OCI-LY1 (cell line): ENCODE measurements at regions not wholly inside any gene's neighbourhood (a gene's known extent, or its start where the extent isn't known, plus 50 kb on each side); places are given as distances from the start of the nearest gene placed in this dataset.
"Not testable (repeated sequence)": the region's sequence is repeated elsewhere in the genome, so short reads cannot be mapped to it uniquely, and the experiment has no call there.

Experiments used
- H2AFZ ChIP-seq: fragments of 200-600 bp; sonication (generic), shearing (Covaris generic); 2 replicates; pipeline ENCODE4 v1.6.0; 2014; ENCODE audit warnings: antibody characterized with exemption, mild to moderate bottlenecking, low read length
- H3F3A ChIP-seq: fragments of 200-600 bp; sonication (generic), shearing (Covaris generic); 2 replicates; pipeline ENCODE4 v1.6.0; 2014; ENCODE audit warnings: mild to moderate bottlenecking, antibody characterized with exemption, low read length, moderate library complexity; ENCODE audit not compliant: insufficient read depth
- H3K27ac ChIP-seq: fragments of 200-600 bp; sonication (generic); 2 replicates; pipeline ENCODE4 v1.5.1; 2014; ENCODE audit warnings: low read length, mixed run types, mild to moderate bottlenecking, low read depth; ENCODE audit not compliant: poor library complexity, severe bottlenecking
- H3K27me3 ChIP-seq: fragments of 200-600 bp; sonication (generic); 2 replicates; pipeline ENCODE4 v1.6.0; 2014; ENCODE audit warnings: antibody characterized with exemption, mild to moderate bottlenecking, low read length, moderate library complexity; ENCODE audit not compliant: insufficient read depth
- H3K36me3 ChIP-seq: fragments of 200-600 bp; sonication (generic); 2 replicates; pipeline ENCODE4 v1.6.1; 2014; ENCODE audit warnings: mild to moderate bottlenecking, antibody characterized with exemption, low read length, moderate library complexity, mixed read lengths; ENCODE audit not compliant: insufficient read depth
- H3K4me1 ChIP-seq: fragments of 200-600 bp; sonication (generic); 2 replicates; pipeline ENCODE4 v1.5.1; 2014; ENCODE audit warnings: mild to moderate bottlenecking, low read length, moderate library complexity; ENCODE audit not compliant: insufficient read depth, severe bottlenecking
- H3K4me2 ChIP-seq: fragments of 200-600 bp; sonication (generic), shearing (Covaris generic); 2 replicates; pipeline ENCODE4 v1.6.1; 2014; ENCODE audit warnings: low read length
- H3K4me3 ChIP-seq: fragments of 200-600 bp; sonication (generic); 2 replicates; pipeline ENCODE4 v1.5.1; 2014; ENCODE audit warnings: low read length, low read depth, mild to moderate bottlenecking, mixed read lengths; ENCODE audit not compliant: poor library complexity, severe bottlenecking
- H3K79me2 ChIP-seq: fragments of 200-600 bp; shearing (Covaris generic); 2 replicates; pipeline ENCODE4 v1.6.1; 2016; ENCODE audit warnings: mixed run types, low read length, mixed read lengths; ENCODE audit not compliant: insufficient read depth
- H3K9ac ChIP-seq: fragments of 200-600 bp; sonication (generic), shearing (Covaris generic); 2 replicates; pipeline ENCODE4 v1.6.1; 2014; ENCODE audit warnings: mild to moderate bottlenecking, low read length, mixed read lengths
- H3K9me2 ChIP-seq: fragments of 200-600 bp; sonication (generic), shearing (Covaris generic); 2 replicates; pipeline ENCODE4 v1.6.1; 2014; ENCODE audit warnings: low read depth, mild to moderate bottlenecking, low read length, mixed read lengths
- H3K9me3 ChIP-seq: fragments of 200-600 bp; shearing (Covaris generic); 2 replicates; pipeline ENCODE4 v1.6.1; 2014; ENCODE audit warnings: low read length, mixed read lengths
- H4K20me1 ChIP-seq: fragments of 200-600 bp; sonication (generic), shearing (Covaris generic); 2 replicates; pipeline ENCODE4 v1.6.0; 2016; ENCODE audit warnings: mild to moderate bottlenecking, low read length; ENCODE audit not compliant: insufficient read depth

DNA sequence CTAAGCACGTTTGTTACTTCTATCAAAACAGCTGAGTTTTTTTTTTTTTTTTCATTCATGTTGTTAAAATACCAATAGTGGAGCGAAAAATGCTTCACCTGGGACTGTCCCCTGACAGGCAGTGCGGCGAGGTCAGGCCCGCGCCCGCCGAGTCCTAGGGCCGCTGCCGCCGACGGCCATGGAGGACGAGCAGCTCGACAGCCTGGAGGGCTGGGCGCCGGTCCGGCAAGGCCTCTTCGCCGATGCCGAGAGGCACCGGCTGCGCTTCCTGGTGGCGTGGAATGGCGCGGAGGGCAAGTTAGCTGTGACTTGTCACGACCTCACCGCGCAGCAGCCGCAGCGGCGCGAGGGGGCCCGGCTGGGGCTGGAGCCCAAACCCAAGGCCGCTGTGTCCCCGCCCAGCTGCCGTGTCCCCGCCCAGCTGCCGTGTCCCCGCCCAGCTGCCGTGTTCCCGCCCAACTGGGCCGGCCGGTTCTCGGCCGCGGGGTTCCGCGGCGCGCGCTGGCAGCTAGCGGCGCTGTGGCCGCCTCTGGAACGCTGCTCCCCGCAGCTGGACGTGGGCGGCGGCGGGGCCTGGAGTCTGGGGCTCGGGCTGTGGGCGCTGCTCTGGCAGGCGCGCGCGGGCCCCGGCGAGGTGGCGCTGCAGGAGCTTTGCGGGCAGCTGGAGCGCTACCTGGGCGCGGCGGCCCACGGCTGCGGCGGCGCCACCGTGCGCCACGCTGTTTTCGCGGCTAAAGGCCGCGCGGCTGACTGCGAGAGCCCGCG, 56.7 kb upstream of the GOLGA8R start:
- not testable (repeated sequence) for H3K9me3 ChIP-seq, H3K4me2 ChIP-seq, H3K4me1 ChIP-seq, H3K36me3 ChIP-seq, H3K9ac ChIP-seq, H3F3A ChIP-seq, H3K27ac ChIP-seq, H4K20me1 ChIP-seq, H3K79me2 ChIP-seq, H3K27me3 ChIP-seq, H2AFZ ChIP-seq, H3K9me2 ChIP-seq
- peak overlapping the region; percentile 46 for H3K4me3 ChIP-seq

DNA sequence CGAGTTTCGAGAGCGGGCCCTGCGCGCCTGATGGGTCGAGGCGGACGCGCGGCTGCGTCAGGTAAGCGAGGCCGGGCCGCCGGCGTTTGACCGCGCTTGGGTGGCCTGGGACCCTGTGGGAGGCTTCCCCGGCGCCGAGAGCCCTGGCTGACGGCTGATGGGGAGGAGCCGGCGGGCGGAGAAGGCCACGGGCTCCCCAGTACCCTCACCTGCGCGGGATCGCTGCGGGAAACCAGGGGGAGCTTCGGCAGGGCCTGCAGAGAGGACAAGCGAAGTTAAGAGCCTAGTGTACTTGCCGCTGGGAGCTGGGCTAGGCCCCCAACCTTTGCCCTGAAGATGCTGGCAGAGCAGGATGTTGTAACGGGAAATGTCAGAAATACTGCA, 57.3 kb upstream of the GOLGA8R start:
- H3K9me3 ChIP-seq, H3F3A ChIP-seq, H3K9ac ChIP-seq, H3K27me3 ChIP-seq, H2AFZ ChIP-seq, H3K27ac ChIP-seq, H3K36me3 ChIP-seq, H3K9me2 ChIP-seq, H3K79me2 ChIP-seq, H3K4me1 ChIP-seq, H3K4me2 ChIP-seq, H4K20me1 ChIP-seq: not testable (repeated sequence)
- peak overlapping the region; percentile 46 for H3K4me3 ChIP-seq

DNA sequence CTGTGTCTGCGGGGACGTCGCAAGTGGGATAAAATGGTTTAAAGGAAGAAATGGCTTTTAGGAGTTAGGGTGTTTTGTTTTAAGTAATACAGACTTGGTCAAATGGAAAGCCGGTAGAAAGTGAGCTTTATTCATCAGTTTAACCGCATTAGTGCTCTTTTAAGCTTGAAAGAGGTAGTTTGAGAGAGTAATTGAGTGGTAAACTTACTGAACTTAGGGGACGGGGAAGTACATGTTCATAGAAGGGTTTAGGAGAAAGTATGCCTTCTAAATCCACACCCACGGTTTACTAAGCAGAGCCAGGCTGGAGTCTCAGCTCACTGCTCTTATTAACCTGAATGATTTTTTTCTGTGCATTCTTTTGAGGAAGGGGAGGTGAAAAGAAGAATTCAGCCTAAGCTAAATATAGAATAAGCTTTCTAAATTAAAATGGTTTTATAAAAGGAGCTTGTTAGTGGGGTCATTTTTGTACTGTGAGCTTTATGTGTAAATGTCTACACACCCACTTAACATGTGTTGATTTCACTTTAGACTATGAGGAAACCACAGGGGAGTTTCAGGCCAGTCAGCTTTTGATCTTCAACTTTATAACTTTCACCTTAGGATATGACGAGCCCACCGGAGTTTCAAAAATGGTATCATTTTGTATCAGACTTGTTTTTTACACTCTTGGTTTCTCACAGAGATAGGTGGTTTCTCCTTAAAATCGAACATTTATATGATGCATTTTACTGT, 57.9 kb upstream of the GOLGA8R start:
- H3K4me1 ChIP-seq, H3K79me2 ChIP-seq, H4K20me1 ChIP-seq, H3F3A ChIP-seq, H3K9me2 ChIP-seq, H2AFZ ChIP-seq, H3K4me2 ChIP-seq, H3K4me3 ChIP-seq, H3K27me3 ChIP-seq, H3K27ac ChIP-seq, H3K36me3 ChIP-seq, H3K9me3 ChIP-seq, H3K9ac ChIP-seq: not testable (repeated sequence)

GRCh38 chr15:30484887-30485286, 67.0 kb upstream of the GOLGA8Q start:
- H3K36me3 ChIP-seq, H3K4me3 ChIP-seq, H3K9ac ChIP-seq, H3F3A ChIP-seq, H3K9me2 ChIP-seq, H2AFZ ChIP-seq, H3K4me2 ChIP-seq, H3K9me3 ChIP-seq, H3K27ac ChIP-seq, H4K20me1 ChIP-seq, H3K4me1 ChIP-seq, H3K79me2 ChIP-seq, H3K27me3 ChIP-seq: not testable (repeated sequence)

DNA sequence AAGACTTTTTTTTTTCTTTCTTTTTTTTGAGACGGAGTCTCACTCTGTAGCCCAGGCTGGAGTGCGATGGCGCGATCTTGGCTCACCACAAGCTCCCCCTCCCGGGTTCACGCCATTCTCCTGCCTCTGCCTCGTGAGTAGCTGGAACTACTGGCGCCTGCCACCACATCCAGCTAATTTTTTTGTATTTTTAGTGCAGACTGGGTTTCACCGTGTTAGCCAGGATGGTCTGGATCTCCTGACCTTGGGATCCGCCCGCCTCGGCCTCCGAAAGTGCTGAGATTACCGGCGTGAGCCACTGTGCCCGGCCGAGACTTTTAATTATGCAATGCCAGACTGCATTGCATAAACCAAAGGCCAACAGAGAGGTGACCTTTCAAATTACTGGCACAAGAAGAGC, 62.6 kb upstream of the GOLGA8Q start:
- not testable (repeated sequence) for H3K4me1 ChIP-seq, H2AFZ ChIP-seq, H3K27ac ChIP-seq, H3K9ac ChIP-seq, H3K9me2 ChIP-seq, H3K4me3 ChIP-seq, H3K79me2 ChIP-seq, H4K20me1 ChIP-seq, H3K4me2 ChIP-seq, H3F3A ChIP-seq, H3K9me3 ChIP-seq, H3K27me3 ChIP-seq, H3K36me3 ChIP-seq

- H3K36me3 ChIP-seq, H3K9me2 ChIP-seq, H4K20me1 ChIP-seq, H3K4me3 ChIP-seq, H3K9ac ChIP-seq, H3K27me3 ChIP-seq, H3K27ac ChIP-seq, H3K79me2 ChIP-seq, H3K4me2 ChIP-seq, H3K4me1 ChIP-seq, H2AFZ ChIP-seq, H3F3A ChIP-seq, H3K9me3 ChIP-seq: not testable (repeated sequence)
Observed at GRCh38 chr15:30490334-30490733, 61.5 kb upstream of the GOLGA8Q start.

DNA sequence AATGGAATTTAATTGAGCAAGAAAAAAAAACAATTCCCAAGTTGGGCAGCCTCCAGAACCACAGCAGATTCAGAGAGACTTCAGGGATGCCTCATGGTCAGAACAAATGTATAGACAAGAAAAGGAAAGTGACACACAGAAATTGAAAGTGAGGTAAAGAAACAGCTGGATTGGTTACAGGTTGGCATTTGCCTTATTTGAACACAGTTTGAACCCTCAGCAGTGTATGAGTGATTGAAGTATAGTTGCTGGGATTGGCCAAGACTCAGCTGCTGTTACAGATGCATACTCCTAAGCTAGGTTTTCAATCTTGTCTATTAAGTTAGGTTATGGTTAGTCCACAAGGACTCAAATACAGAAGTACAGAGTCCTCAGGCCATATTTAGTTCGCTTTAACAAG, 57.9 kb upstream of the GOLGA8Q start:
- H2AFZ ChIP-seq, H3K4me2 ChIP-seq, H3K27ac ChIP-seq, H3K79me2 ChIP-seq, H4K20me1 ChIP-seq, H3K4me1 ChIP-seq, H3K9me2 ChIP-seq, H3K27me3 ChIP-seq, H3K36me3 ChIP-seq, H3K9ac ChIP-seq, H3K4me3 ChIP-seq, H3K9me3 ChIP-seq, H3F3A ChIP-seq: not testable (repeated sequence)
